HG02798 (cell line): ENCODE measurements at regions not wholly inside any gene's neighbourhood (a gene's known extent, or its start where the extent isn't known, plus 50 kb on each side); places are given as distances from the start of the nearest gene placed in this dataset.

Experiments
- ATAC-seq: cut with Tn5 transposase; IDR thresholded peaks from one replicate; pipeline ENCODE4 v1.9.1; 2021; ENCODE audit warnings: mild to moderate bottlenecking; ENCODE audit not compliant: unreplicated experiment, poor library complexity

DNA sequence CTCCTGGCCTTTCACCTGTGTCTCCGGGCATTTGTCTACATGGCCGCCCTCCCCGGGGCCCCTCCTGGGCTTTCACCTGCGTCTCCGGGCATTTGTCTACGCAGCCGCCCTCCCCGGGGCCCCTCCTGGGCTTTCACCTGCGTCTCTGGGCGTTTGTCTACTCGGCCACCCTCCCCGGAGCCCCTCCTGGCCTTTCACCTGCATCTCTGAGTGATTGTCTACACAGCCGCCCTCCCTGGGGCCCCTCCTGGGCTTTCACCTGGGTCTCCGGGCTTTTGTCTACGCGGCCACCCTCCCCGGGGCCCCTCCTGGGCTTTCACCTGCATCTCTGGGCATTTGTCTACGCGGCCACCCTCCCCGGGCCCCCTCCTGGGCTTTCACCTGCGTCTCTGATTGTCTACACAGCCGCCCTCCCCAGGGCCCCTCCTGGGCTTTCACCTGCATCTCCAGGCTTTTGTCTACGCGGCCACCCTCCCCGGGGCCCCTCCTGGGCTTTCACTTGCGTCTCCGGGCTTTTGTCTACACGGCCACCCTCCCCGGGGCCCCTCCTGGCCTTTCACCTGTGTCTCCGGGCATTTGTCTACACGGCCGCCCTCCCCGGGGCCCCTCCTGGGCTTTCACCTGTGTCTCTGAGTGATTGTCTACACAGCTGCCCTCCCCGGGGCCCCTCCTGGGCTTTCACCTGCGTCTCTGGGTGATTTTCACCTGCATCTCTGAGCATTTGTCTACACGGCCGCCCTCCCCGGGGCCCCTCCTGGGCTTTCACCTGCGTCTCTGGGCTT is 68.0 kb upstream of the GALNT9 start:
- no peak for ATAC-seq

DNA sequence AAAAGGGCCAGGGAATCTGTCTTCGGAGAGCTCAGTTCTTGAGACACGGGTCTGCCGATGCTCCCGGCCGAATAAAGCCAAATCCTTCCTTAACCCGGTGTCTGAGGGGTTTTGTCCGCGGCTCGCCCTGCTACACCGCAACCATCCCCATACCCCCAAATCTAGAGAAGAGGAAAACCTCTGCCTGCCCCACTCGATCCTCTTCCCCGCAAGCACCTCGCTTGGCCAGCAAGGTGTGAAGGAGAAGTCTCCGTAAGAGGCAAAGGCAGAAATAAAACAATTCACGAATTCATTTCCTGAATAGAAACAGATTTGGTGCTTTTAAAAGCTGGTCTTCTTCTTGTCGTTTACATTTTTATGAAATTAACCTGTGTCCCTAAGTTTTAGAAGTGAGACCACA is 67.3 kb upstream of the GALNT9 start:
- no peak for ATAC-seq

DNA sequence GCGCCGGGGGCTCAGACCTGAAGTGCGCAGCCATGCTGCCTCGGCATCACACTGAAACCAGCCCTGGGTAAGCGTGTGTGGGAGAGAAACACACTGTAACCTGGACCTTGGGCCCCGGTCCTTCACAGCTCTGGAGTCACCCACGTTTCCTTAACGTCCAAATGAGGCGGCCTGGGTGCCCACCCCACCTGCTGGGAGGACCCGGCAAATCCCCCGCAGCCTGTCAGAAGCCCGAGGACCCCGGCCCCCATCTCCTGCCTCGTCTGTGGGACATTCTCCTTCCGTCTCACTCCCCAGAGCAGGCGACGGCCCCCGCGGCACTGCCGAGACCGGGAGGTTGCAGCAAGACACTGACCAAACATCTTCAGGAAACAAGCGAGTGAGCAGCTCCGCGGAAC is 66.5 kb upstream of the GALNT9 start:
- ATAC-seq, result no peak

DNA sequence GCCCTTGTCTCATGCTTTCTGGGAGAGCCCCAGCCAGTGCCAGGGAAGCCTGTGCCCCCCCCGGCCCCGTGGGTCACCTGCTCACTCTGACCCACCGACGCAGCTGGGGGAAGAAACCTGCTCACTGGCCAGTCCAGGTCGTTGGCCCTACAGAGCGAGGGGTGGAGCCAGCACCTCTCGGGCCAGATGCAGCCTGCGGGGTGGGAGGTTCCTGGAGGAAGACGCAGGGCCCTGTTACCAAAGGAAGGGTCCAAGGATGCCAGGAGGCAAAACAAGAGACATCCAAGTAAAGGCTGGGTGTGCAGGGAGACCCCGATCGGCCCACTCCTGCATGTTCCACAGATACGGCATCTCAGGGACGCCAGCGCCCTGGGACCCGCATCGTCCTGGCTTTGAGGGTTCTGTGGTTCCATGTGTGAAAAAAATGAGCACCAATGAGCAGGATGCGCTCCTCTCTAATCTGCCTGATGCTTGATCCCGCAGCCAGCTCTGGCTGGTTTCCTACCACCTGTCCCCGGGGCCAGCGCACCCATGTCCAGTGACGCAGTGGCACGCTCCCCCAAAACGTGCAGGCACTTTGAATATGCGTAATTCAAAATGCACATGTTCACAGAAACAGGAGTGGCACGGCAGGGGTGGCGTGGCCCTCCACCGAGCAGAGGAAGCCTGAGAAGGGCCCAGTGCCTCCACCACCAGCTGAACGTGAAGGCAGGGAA is 66.0 kb upstream of the GALNT9 start:
- no peak for ATAC-seq

DNA sequence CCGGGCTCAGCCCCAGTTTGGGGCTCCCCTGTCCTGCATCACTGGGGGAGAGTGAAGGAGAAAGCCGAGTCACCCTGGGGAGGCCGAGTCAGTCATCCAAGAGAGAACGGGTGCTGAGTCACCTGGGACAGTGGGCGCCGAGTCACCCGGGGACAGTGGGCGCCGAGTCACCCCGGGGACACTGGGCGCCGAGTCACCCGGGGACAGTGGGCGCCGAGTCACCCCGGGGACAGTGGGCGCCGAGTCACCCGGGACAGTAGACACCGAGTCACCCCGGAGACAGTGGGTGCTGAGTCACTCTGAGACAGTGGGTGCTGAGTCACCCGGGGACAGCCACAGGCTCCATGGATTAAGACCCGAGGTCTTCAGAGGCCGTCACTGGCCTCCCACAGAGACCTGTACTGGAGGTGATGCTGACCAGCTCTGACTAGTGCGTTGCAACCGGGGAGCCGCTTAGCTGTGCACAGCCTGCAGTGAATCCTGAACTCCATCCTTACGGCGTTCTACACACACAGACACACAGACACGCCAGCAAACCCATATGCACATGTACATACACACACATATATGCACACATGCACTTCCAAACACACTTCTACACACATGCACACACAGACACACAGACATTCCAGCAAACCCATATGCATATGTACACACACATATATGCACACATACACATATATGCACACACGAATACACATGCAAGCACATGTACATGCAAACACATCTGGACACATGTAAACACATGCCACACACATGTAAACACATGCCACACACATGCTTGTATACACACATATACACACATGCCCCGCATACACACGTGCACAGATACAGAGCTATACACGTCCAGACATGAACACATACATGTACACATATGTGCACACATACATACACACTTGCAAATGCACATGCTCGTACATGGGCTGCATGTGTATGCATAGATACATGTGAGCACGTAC is 64.9 kb upstream of the GALNT9 start:
- no peak for ATAC-seq

DNA sequence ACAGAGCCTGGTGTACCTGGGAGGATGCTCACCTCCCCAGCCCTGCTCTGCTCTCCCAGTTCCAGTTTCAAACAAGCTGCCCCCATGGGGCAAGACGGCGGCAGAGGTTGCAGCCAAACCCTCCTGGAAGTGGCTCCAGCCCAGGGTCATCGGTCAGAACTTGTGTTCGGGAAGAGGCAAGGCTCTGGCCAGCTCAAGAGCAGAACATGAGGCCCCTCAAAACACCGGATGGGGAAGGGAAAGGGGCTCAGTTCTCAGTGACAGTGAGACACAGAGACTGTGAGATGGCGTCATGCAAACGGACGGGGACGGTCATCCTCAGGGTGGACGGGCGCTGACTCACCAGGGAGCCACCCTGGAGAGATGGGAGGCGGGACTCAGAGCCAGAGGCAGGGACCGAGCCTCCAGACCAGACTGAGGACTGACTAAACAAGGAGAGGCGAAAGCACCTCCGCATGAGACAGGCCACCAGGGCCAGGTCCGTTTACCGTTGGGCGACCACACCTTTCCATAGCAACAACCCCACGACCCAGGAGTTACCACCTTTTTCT is 63.9 kb upstream of the GALNT9 start:
- no peak for ATAC-seq

DNA sequence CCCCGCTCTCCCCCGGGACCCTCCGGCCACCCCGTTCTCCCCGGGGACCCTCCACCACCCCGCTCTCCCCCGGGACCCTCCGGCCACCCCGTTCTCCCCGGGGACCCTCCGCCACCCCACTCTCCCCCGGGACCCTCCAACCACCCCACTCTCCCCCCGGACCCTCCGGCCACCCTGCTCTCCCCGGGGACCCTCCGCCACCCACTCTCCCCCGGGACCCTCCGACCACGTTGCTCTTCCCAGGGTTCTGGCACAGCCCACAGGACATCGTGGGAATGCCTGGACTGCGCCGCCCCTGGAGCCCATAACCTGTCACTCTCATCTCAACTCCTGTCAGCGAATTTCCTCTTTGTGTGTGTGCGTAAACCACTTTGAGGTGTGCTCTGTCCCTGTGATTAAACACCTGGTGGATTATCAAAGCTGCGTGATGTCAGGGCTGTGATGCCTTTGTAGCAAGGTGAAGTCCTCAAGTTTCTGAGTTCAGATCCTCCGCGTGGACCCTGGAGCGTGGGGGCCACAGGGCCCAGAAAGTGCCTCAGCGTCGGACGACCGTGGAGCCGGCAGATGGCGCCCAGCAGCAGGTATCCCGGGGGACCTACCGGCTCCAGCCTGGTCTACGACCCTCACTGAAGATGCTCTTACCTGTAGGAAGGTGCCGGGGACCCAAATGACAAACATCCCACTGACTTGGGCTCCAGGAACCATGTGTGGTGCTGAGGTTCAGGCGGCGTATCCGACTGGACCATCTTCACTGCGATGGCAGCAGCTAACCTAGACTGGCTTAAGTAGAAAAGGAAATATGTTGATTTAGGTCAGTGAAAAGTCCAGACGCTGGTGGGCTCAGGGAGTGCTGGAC is 63.2 kb upstream of the GALNT9 start:
- no peak for ATAC-seq

DNA sequence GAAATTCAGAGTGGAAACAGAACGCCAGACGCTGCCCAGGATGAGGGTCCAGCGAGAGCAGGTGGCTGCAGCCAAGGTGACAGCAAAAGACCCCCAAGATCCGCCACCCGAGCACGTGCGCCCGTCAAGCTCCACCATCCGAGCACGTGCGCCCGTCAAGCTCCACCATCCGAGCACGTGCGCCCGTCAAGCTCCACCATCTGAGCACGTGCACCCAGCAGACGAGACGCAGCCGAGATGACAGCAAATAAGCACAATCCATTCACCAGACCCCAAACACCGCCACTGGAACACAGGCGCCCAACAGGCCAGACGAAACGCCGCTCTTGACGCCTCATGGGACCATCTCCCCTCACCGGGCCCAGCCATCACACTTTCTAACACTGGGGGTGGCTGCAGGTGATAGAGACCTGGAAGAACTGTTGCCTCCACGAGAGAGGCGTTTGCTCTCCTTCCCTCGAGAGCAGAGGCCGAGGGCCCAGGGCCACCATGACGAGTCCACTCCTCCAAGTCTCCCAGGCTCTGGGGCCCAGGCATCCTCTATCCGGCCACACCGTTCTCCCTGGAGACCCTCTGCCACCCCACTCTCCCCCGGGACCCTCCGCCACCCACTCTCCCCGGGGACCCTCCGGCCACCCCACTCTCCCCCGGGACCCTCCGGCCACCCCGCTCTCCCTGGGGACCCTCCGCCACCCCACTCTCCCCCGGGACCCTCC is 62.1 kb upstream of the GALNT9 start:
- ATAC-seq, result no peak

DNA sequence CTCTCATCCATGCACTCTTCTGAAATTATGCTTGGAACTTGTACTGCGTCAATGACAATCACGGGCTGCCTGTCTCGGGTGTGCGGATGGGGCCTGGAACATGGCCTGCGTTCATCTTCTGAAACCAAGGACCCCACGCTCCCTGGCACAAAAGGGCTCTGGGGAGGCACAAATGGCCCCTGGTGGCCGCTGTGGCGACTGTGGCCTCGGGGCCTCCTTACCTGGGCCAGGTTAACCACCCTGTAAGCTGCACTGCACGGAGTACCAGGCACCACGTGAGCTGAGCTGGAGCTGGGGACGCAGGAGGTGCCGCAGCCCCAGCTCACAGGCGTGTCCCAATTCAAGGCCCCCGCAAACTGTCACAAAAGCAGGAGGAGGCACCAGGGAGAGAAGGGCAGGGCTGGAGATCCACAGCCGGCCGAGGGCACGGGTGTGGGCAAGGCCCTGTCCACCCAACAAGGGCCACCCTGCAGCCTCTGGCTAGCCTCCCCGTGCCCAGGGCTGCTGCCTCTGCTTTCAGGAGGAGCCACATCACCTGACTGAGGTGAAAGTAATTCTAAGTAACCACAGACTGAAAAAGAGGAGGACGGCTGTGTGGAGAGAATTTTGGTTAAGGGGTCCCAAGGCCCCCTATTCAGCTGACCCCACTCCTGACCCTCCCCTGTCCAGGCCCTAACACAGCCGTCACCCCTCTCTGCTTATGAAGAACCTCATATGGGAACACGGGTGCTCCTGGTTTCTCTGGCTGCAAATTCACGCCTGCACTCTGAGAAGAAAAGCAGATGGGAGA is 61.1 kb upstream of the GALNT9 start:
- ATAC-seq, result no peak

DNA sequence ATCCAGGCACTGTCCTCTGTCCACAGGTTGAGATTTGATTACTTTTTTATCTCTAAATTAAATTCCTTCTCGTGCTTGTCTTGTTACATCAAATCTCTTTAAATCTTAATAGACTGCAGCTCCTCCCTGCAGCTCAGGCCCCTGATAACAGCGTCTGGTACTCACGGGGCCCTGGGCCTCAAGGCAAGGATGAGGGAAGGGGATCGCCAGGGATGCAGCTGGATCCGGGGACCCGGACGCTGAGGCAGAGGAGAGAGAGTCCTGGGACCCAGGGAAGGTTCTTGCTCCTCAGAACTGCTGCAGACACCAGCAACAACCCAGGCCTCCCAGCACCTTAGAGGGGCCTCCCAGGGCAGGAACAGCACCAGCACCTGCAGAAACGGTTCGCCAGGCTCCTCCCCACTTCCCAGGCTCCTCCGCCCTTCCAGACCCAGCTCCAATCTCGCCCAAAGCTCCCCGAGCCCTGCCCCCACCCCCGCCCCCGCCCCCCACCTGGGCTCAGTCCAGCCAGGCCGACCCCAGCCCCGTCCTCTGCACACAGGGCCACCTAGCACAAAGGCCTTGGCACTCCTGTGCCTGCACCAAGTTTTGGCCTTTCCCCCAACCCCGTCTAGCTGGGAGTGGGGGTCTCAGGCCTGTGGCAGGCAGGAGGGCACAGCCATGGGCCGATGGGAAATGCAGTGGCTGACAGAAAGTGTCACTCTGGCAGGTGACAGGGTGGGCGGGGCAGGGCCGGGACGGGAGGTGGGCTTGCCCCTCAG is 60.3 kb upstream of the GALNT9 start:
- ATAC-seq, result no peak

DNA sequence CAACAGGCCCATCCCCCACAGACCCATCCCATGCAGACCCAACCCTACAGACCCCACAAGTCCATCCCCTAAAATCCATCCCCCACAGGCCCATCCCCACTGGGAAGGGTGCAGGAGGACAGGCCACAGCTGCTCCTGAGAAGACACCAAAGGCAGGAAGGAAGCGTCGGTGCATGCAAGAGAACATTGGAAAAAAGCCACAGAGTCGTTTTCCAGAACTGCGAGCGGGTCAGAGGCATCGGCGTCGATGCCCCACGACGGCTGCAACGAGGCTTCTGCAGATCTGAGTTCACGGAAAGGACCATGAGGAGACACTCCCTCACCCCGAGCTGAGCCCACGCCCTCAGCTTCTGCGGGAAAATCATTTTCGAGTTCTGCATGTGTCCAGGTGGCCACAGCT is 59.6 kb upstream of the GALNT9 start:
- no peak for ATAC-seq

DNA sequence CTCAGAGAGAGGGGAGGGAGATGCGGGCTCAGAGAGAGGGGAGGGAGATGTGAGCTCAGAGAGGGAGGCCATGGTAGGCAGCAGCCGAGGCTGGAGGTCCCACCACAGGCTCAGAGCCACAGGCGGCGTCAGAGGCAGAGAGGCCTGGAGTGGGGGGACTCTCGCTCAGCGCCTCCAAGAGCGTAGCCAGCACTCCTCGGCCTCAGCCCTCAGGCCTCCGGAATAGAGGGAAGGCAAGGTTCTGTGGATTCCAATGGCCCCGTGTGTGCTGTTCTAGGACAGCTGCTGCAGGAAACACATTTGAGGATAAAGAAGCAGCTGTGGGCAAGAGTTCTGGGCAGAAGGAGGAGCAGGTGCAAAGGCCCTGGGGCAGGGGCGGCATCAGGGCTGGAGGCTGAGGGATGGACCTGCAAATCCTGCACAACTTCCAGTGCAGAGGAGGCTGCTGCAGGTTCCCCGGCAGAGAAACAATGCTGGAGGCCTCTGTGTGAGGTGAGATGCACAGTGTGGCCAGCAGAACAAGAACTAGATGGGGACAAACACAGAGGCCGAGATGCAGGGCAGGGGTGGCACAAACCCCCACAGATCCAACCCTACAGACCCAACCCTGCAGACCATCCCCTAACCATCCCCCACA is 59.1 kb upstream of the GALNT9 start:
- no peak for ATAC-seq

DNA sequence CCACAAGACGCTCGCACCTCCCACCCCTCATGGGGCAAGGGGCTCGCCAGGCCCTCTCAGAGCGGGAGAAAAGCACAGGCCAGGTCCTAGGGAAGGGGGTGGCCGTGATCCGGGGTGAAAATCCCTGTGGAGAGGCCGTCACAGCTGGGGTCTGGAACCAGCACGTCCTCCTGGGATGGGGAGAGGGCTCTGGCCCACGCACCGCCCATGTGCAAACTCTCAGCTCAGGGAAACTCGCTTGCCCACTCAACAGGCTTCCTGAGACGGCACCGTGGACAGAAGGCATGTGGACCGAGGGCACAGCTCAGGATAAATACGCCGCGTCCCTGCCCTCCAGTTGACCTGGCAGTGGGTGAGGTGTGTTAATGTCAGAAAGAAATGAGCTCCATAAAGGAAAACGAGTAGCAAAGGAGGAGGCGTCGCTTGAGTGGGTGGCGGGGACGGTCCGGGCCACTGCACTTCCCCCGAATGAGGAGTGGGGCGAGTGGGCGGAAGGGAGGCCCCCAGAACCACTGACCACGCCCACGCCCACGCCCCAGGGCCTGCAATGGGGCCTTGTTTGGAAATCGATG is 57.6 kb upstream of the GALNT9 start:
- ATAC-seq, result no peak

DNA sequence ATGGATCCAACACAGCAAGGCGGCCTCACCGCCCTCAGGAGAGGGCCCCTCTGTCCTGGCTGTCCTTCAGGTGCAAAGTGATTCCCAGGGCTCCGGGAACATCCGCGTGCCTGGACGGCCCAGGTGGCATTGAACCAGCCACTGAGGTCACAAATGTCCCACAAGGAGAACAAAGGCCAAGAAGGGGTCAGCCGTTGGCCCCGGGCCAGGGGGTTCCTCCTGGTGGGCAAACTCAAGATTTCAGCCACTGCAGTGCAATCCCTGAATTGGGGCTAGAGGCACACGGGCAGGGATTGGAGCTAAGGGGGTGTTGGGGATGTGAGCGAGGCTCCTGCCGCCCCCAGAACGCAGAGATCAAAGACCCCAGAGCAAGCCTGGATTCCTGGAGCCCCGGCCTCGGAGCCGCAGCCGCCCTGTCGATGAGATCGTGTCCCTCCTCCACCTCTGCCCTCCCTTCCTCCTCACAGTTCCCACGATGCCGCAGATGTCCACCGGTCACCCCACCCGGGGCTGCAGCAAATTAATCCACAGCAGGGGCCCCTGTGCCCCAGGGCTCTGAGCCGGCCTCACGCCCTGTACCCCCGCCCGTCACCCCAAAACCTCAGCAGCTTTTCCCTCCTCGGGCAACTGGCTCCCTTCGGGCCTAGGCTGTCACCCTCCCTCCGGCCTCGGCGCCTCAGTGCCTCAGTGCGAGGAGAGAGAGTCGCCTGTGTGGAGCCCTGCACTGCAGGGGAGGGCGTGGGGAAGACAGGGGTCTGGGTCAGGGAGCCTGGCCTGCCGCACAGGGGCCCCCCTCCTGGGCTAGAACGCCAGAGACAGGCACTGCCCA is 56.7 kb upstream of the GALNT9 start:
- ATAC-seq, result no peak

DNA sequence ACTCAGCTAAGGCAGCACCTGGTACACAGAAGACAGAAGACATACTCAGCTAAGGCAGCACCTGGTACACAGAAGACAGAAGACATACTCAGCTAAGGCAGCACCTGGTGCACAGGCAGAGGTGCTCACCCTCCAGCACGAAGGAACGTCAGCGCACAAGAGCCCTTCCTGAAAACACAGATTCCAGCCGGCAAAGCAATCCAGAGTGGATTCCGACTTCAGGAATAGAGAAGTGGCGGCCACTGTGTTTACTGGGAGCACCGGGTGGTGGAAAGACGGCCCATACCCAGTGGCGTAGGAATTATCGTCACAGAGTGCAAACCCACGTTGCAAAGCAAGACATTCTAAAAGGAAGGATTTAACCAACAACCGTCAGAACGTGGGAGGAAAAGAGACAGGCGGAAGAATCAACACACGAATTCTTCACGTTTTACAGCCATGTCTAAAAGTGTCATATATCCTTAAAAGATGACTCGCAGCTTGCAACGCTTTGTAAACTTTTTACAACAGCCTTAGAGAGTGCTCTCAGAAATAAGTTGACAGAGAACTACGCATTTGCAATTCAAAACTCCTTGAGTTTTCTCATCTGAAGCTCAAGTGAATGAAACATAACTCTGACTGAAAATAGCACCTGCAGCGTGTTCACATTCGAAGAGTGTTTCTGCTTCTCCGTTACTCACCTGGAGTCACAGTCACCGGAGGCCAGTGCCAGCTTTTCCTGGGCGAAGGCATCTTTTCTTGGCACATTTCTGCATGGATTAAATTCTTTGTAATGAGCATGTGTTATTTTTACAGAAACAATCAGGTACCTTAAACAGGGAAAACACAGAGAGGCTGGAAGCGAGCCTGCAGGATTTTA is 55.8 kb upstream of the GALNT9 start:
- no peak for ATAC-seq
